Liver (tissue), 8 donors: ENCODE measurements at regions not wholly inside any gene's neighbourhood (a gene's known extent, or its start where the extent isn't known, plus 50 kb on each side); places are given as distances from the start of the nearest gene placed in this dataset.

Experiments used
- DNase-seq: peaks from one replicate; pipeline ENCODE4 v3.0.0-alpha.2; 2017; ENCODE audit warnings: low spot score
- H3K27ac ChIP-seq, 2 donors: one replicate each; pipeline ENCODE4 v1.7.0; 2013; ENCODE audit warnings: inconsistent platforms in 2 of 2, low read length in 2 of 2, control low read depth in 1 of 2, low read depth in 1 of 2, mild to moderate bottlenecking in 1 of 2
- H3K27me3 ChIP-seq, 4 donors: one replicate each; pipeline versions ENCODE4 v1.6.1 to v1.7.0; 2013; ENCODE audit warnings: low read length in 3 of 4, inconsistent platforms in 1 of 4, mild to moderate bottlenecking in 1 of 4, moderate library complexity in 1 of 4; ENCODE audit not compliant: control insufficient read depth in 4 of 4, insufficient read depth in 4 of 4
- H3K36me3 ChIP-seq, 4 donors: one replicate each; pipeline versions ENCODE4 v1.6.1 to v1.7.0; 2013; ENCODE audit warnings: low read length in 3 of 4, mild to moderate bottlenecking in 3 of 4, low read depth in 1 of 4, moderate library complexity in 1 of 4; ENCODE audit not compliant: control insufficient read depth in 4 of 4, insufficient read depth in 3 of 4
- H3K4me1 ChIP-seq, 4 donors: one replicate each; pipeline versions ENCODE4 v1.6.1 to v1.7.0; 2013; ENCODE audit warnings: low read length in 3 of 4, mild to moderate bottlenecking in 3 of 4, moderate library complexity in 1 of 4; ENCODE audit not compliant: control insufficient read depth in 4 of 4, insufficient read depth in 4 of 4
- H3K4me3 ChIP-seq, 3 donors: one replicate each; pipeline versions ENCODE4 v1.6.1 to v1.7.0; 2013; ENCODE audit warnings: low read length in 3 of 3, control low read depth in 1 of 3, low read depth in 1 of 3, mild to moderate bottlenecking in 1 of 3
- H3K9ac ChIP-seq, 2 donors: one replicate each; pipeline ENCODE4 v1.7.0; 2013; ENCODE audit warnings: low read length in 2 of 2, mild to moderate bottlenecking in 2 of 2, moderate library complexity in 2 of 2, control low read depth in 1 of 2, low read depth in 1 of 2
- H3K9me3 ChIP-seq, 4 donors: one replicate each; pipeline versions ENCODE4 v1.6.1 to v1.7.0; 2013; ENCODE audit warnings: low read length in 3 of 4; ENCODE audit not compliant: control insufficient read depth in 4 of 4
- CTCF ChIP-seq: fragments of 150-350 bp; IDR thresholded peaks from 2 replicates; pipeline ENCODE4 v1.5.1; 2017; ENCODE audit warnings: improper control_type of control experiment, low read depth, low read length; ENCODE audit not compliant: missing input control
- FOXA1 ChIP-seq: IDR thresholded peaks from 2 replicates; pipeline ENCODE4 v1.6.1; 2016; ENCODE audit warnings: antibody characterized with exemption
- FOXA2 ChIP-seq: IDR thresholded peaks from 2 replicates; pipeline ENCODE4 v1.6.1; 2016; ENCODE audit warnings: antibody characterized with exemption
- HNF4A ChIP-seq, 2 donors: conservative IDR thresholded peaks; 2 replicates each; pipeline ENCODE4 v1.6.1; 2016; ENCODE audit warnings: antibody characterized with exemption in 2 of 2, mild to moderate bottlenecking in 2 of 2
- HNF4G ChIP-seq: IDR thresholded peaks from 2 replicates; pipeline ENCODE4 v1.6.1; 2016; ENCODE audit warnings: antibody characterized with exemption
- JUND ChIP-seq, 2 donors: IDR thresholded peaks; 2 replicates each; pipeline ENCODE4 v1.6.1; 2016; ENCODE audit warnings: antibody characterized with exemption in 2 of 2
- NR2F2 ChIP-seq: IDR thresholded peaks from 2 replicates; pipeline ENCODE4 v1.6.1; 2016; ENCODE audit warnings: antibody characterized with exemption
- RAD21 ChIP-seq, 2 donors: IDR thresholded peaks; 2 replicates each; pipeline ENCODE4 v1.6.1; 2016; ENCODE audit warnings: antibody characterized with exemption in 2 of 2, mild to moderate bottlenecking in 2 of 2
- SP1 ChIP-seq: IDR thresholded peaks from 2 replicates; pipeline ENCODE4 v1.6.1; 2018; ENCODE audit warnings: antibody characterized with exemption, mild to moderate bottlenecking
- TAF1 ChIP-seq: conservative IDR thresholded peaks from 2 replicates; pipeline ENCODE4 v1.6.1; 2016; ENCODE audit warnings: antibody characterized with exemption, mild to moderate bottlenecking
- WGBS: extraction: QIAGEN DNeasy Blood & Tissue Kit; methylation state at CpG from one replicate; pipeline ENCODE4 v1.1.7; 2013; 5-methylcytosine and 5-hydroxymethylcytosine counted together
- TF ChIP-seq, protein P1 (sequence below): IDR thresholded peaks from 2 replicates; pipeline ENCODE4 v1.6.1; 2016; ENCODE audit warnings: antibody characterized with exemption
- TF ChIP-seq, protein P2 (sequence below): IDR thresholded peaks from 2 replicates; pipeline ENCODE4 v1.6.1; 2016; ENCODE audit warnings: antibody characterized with exemption
- donor health status: healthy.
- donor health status: healthy.
- donor health status: healthy.
- donor health status: healthy.
- donor health status: healthy.

DNA sequence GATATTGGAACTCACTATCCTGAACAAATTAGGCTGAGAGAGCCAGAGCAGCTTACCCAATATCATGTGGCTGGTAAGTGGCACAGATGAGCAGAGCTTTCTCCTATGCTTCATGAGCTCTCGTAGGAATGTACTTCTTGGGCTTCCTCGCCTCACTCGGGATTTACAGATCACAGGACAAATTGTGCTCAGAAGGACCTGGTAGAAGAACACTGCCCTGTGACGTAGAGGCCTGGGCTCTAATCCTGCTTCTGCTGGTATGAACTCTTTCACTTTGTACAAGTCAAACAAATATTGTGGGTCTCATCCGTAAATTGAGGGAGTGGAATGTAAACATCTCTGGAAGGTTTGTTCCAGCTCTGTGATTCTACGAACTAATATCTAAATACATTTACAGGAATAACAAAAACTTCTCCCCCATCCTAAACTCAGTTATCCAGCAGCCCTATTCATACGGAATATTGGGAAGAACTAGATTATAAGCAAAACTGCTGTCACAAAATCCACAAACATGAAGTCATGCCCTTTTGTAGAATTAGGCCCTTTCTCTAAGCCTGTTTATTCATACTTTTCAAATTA, 187.6 kb downstream of the CLIC5 start:
- H3K9ac ChIP-seq = no peak overlapping the region
- DNase-seq = no peak
- no peak overlapping the region for H3K27ac ChIP-seq
- H3K4me1 ChIP-seq = no peaks in the 10 kb centered on the region
- no peaks in the 10 kb centered on the region for H3K36me3 ChIP-seq
- peaks cover 0 to 2% (median 0%) of the 10 kb centered on the region in 4 donors for H3K27me3 ChIP-seq
- TF ChIP-seq RAD21 (IDR thresholded peaks at IDR 0.05) (no peak), CTCF (no peak)
- TF ChIP-seq, protein P1, sequence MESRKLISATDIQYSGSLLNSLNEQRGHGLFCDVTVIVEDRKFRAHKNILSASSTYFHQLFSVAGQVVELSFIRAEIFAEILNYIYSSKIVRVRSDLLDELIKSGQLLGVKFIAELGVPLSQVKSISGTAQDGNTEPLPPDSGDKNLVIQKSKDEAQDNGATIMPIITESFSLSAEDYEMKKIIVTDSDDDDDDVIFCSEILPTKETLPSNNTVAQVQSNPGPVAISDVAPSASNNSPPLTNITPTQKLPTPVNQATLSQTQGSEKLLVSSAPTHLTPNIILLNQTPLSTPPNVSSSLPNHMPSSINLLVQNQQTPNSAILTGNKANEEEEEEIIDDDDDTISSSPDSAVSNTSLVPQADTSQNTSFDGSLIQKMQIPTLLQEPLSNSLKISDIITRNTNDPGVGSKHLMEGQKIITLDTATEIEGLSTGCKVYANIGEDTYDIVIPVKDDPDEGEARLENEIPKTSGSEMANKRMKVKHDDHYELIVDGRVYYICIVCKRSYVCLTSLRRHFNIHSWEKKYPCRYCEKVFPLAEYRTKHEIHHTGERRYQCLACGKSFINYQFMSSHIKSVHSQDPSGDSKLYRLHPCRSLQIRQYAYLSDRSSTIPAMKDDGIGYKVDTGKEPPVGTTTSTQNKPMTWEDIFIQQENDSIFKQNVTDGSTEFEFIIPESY = no peak
- WGBS = 79% methylated on average over 7 of the region's 7 CpGs
- H3K4me3 ChIP-seq = no peak overlapping the region
- H3K9me3 ChIP-seq = no peaks in the 10 kb centered on the region

DNA sequence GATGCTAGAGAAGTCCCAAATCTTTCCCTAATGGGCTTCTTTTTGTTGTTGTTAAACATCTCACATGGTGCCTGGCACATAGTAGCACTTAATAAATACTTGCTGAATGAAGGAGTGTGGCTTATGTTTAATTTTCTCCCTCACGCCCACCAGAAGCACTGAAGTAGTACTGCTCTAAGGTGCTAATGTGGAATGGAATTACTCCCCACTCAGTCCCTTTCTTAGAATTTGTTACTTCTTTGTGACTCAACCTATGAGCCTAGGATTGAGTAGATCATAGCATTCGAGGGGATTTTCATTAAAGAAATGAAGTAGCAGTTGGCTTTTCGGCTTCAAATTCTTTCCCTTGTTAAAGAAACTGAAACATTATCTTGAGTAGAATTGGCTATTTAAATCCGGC, 192.8 kb downstream of the CLIC5 start:
- 76% methylated on average over 4 of the region's 4 CpGs for WGBS
- no peaks in the 10 kb centered on the region for H3K36me3 ChIP-seq
- no peak overlapping the region for H3K27ac ChIP-seq
- peaks cover 0 to 2% (median 0%) of the 10 kb centered on the region in 4 donors for H3K27me3 ChIP-seq
- no peak overlapping the region for H3K9ac ChIP-seq
- TF ChIP-seq SP1 = no peak
- no peak for TF ChIP-seq HNF4A (conservative IDR thresholded peaks at IDR 0.05)
- no peak for TF ChIP-seq RAD21 (IDR thresholded peaks at IDR 0.05)
- TF ChIP-seq NR2F2 = no peak
- TF ChIP-seq TAF1 = no peak
- TF ChIP-seq, protein P2, sequence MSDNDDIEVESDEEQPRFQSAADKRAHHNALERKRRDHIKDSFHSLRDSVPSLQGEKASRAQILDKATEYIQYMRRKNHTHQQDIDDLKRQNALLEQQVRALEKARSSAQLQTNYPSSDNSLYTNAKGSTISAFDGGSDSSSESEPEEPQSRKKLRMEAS = no peak
- no peak for TF ChIP-seq CTCF
- TF ChIP-seq FOXA2 = no peak
- TF ChIP-seq, protein P1 = no peak
- TF ChIP-seq JUND (IDR thresholded peaks at IDR 0.05) = no peak
- no peak for TF ChIP-seq FOXA1
- TF ChIP-seq HNF4G = no peak
- no peak overlapping the region for H3K4me3 ChIP-seq
- no peaks in the 10 kb centered on the region for H3K9me3 ChIP-seq
- DNase-seq = no peak
- H3K4me1 ChIP-seq = no peaks in the 10 kb centered on the region
